ENCODE measurements at regions not wholly inside any gene's neighbourhood (a gene's known extent, or its start where the extent isn't known, plus 50 kb on each side); places are given as distances from the start of the nearest gene placed in this dataset.
A peak's percentile ranks its signal among the peaks of the same experiment; 100 is the strongest.

DNA sequence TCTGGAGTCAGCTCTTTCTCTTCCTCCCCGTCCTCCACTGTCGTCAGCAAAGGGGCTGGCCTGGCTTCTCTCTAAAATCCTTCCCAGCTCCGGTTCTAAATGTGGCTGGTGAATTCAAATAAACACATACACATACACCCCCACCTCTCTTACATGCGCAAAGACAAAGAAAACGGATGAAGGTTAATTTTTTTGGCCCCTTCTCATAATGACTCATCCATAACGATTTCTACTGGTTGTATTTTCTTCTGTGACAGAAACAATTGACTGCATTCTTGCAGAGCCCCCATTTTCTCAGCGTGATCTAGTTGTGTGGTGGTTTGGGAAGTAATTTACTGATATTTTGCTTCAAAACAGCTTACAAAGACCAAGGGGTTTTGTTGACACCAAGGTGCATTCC, 130.0 kb upstream of the NTM start:
- no peak for DNase-seq

- DNase-seq: no peak
Observed at GRCh38 chr11:131242476-131243000, 127.9 kb upstream of the NTM start.

- no peak for DNase-seq
Observed at GRCh38 chr11:131246156-131246555, 124.3 kb upstream of the NTM start.

GRCh38 chr11:131246663-131247062, 123.8 kb upstream of the NTM start:
- DNase-seq: peak; percentile 52

DNA sequence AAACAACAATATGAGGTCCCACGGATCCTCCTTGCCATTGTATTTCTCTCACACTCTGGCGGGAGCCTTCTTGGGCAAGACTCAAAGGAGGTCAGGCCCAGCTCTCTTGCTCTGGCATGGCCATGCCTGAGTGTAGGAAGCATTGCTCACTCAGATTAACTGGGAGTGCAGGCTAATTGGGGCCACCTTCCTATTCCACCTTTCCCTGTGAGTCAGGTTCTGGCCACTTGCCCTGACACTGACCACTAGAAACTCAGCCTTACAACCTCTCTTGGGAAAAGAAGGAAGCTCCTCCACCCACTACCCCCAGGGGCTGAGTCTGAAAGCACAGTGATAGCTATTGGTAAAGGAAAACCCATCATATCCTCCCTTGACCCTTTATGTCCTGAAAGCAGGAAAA, 121.8 kb upstream of the NTM start:
- no peak for DNase-seq

DNA sequence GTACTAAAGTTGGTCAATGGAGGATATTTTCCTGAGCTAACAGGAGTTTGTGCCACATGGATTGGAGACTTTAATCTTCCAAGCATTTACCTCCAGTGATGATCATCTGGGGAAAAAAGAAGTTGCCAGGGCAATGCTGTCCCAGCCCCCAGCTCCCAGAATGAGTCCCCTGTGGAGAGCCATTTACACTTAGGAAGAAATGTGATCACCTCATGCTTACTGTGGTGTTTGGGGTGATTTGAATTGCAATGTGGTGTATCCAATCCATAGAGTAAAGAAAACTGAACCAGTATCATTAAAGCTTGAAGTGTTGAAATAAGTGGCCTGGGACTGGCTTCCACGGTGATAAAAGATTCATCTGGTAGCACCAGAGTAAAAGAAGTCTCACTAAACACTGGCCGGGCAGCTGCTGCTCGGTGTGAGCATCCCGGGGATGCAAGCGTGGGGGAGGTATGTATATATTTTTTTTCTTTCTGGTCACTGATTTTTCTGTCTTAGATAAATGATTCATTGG, 117.2 kb upstream of the NTM start:
- no peak for DNase-seq

DNA sequence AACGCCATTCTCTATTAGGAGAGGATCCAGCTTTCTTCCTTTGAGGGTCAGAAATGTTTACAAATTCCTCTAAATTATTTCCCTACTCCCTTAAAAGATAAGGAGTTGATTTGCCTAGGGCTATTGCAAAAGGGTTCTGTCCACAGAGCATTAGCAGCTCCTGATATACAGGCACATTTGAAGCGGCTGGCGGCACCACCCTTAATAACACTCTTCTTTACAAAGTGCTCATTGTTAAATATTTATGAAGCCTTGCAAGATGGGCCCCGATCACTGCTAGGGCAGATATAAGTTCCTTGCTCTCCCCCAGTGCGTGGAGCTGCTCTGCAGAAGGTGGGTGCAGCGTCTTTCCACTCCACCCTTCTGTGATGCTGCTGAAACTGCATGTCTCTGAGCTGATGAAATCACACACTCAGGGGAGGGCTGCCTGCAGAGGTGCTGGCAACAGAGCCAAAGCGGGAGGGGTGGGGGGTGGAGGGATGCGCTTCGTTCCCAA, 116.7 kb upstream of the NTM start:
- DNase-seq: no peak

- no peak for DNase-seq
Observed at GRCh38 chr11:131254254-131254653, 116.2 kb upstream of the NTM start.

- no peak for DNase-seq
Observed at GRCh38 chr11:131274233-131274632, 96.2 kb upstream of the NTM start.

GRCh38 chr11:131275580-131275979, 94.8 kb upstream of the NTM start:
- DNase-seq: no peak

DNA sequence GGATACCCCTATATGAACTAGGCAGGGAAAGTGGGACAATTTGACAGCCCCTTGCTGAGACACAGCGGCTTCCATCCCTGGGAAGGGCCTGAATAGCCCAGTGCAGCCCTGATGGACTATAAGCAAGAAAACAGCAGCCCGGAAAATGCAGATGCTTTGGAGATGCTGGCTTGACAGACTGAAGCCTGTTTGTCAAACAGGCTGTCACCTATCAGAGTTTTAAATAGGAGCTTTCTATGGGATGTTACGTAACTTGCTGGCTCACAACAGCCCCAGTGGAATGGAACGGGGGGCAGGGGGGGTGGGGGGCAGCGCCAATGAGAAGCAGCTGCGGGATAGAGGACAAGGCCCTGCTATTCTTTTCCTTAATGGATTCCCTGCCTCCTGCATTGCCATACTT, 91.9 kb upstream of the NTM start:
- DNase-seq: no peak

- DNase-seq: no peak
Observed at GRCh38 chr11:131279654-131280384, 90.6 kb upstream of the NTM start.

- DNase-seq: no peak
Observed at GRCh38 chr11:131281316-131281715, 89.1 kb upstream of the NTM start.

- no peak for DNase-seq
Observed at GRCh38 chr11:131284041-131284440, 86.4 kb upstream of the NTM start.

- no peak for DNase-seq
Observed at GRCh38 chr11:131288521-131289091, 81.8 kb upstream of the NTM start.

- DNase-seq: no peak
Observed at GRCh38 chr11:131290185-131290584, 80.2 kb upstream of the NTM start.

- no peak for DNase-seq
Observed at GRCh38 chr11:131295986-131296385, 74.4 kb upstream of the NTM start.

DNA sequence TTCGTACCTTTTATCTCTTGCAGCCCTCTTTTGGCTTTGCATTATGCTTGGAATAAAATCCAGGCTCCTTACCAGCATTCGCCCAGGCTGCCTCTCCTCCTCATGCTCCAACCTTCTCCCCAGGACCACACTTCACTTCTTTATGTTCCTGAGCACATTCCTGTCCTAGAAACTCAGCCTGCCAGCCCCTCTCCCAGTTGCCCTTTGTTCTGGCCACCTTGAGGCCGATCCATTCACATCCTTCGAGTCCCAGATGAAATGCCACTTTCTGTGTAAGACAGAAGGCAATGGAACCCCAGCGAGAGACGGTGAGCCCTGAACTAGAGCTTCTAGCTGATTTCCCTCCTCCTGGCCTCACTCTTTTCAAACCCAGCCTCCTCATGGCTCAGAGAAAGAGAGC, 73.0 kb upstream of the NTM start:
- DNase-seq: no peak

- DNase-seq: no peak
Observed at GRCh38 chr11:131299598-131300438, 70.6 kb upstream of the NTM start.

DNA sequence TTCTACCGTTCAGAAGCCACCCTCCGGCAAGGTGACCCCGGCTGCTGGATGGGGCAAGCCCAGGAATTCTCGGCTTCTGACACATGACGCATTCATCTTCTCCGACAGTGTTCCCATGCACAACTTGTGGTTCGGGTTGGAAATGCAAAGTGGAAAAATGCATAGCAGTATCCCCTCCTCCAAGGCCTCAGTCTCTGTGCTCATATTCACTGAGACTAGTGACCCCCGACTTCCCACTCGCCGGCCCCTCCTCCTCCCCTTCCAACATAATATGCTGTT, 70.0 kb upstream of the NTM start:
- no peak for DNase-seq

DNA sequence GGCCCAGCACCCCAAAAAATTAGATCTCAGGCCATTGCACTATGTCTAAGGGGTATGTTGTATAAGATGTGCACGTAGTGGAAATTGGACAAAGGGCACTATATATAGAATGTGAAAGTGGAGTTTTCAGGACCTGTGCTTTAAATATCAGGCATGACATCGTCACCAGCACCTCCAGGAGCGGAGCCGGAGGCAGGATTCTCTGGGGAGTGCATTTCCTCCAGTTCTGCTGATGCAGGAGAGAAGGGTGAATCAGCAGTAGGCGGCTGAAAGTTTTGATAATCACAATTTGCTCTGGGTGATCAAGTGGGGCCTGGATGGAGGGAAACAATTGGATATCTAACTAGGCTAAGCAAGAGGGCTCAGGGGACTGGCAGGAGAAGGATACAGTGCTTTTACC, 69.1 kb upstream of the NTM start:
- DNase-seq: no peak

DNA sequence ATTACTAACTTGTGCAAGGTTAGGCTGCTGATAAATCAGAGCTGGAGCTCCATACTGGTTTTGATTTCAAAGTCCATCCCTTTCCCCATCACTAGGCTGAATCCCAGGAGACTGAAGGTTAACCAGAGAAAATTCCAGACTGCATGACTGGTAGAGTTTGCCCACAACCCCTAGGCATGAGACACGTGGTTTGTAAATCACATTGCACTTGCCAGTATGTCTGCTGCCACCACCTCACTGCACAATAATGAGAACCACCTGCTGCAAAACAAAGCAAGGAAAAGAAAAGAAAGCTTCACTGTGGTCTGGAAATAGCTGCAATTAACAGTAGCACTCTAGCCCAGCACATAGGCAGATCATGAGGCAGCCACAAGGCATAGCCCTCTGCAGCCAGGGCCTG, 67.6 kb upstream of the NTM start:
- no peak for DNase-seq

- no peak for DNase-seq
Observed at GRCh38 chr11:131303611-131304119, 66.8 kb upstream of the NTM start.

- no peak for DNase-seq
Observed at GRCh38 chr11:131305005-131305404, 65.4 kb upstream of the NTM start.
